HG03060 (cell line): ENCODE measurements at regions not wholly inside any gene's neighbourhood (a gene's known extent, or its start where the extent isn't known, plus 50 kb on each side); places are given as distances from the start of the nearest gene placed in this dataset.

Experiments
- ATAC-seq: cut with Tn5 transposase; IDR thresholded peaks from one replicate; pipeline ENCODE4 v1.9.1; 2021; ENCODE audit warnings: low read depth, moderate number of reproducible peaks; ENCODE audit not compliant: unreplicated experiment

GRCh38 chr5:61775901-61776300 lies 443.8 kb downstream of the ZSWIM6 start:
- no peak for ATAC-seq

GRCh38 chr5:61777292-61777691 lies 445.2 kb downstream of the ZSWIM6 start:
- ATAC-seq: no peak

- ATAC-seq: no peak
Observed at GRCh38 chr5:61779743-61780142, 447.7 kb downstream of the ZSWIM6 start.

DNA sequence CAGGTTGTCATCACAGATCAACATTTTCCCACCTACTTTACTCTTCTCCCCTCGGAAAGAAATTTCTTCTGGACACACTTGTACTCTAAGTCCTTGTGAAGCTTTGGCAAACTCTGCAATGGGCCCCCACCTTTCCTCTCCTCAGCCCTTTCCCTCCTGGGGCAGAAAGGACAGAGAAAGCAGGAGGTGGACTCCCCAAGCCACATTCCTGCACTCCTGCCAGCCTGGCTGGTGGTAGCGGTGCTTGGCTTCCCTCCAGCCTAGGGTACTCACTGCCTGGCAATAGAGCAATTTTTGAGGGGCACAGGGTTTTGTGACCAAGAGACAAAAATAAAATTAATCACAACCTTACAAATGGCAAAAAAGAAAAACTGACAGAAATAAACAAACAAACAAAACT lies 451.4 kb downstream of the ZSWIM6 start:
- ATAC-seq: no peak

DNA sequence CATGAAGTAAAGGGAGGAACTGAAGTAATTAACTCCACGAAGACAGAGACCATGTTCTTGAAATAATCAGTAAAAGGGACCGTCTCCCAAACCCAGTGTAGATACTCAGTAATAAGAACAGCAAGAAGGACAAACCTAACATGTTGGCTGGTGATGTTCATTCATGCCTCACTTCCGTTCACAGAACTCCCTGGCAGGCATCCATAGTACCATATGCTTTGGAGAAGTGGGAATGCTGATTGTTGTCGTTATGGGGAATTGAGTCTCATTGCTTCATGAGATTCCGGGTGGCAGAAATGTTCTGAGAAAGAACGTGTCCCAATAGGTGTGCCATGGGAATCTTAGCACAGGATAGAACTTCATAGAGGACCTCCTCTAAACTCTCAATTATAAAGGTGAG lies 452.3 kb downstream of the ZSWIM6 start:
- no peak for ATAC-seq

- no peak for ATAC-seq
Observed at GRCh38 chr5:61788548-61788947, 456.5 kb downstream of the ZSWIM6 start.

DNA sequence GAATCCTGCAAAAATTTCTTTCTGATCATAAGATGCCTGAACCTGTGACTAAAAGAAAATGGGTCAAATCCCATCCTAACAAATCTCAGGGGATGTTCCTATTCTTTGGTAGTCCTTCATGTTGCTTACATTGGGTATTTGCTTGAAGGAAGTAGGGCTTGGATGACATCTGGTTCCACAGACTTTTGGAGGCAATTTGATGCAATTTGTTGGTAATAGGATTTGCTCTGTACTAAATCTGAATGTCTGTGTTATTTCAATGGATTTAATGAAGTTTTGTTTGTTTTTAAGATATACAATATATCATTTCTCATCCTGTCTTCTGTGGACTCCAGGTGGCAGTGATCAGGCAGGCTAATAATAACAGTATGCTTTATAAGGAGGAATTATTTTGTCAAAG lies 457.9 kb downstream of the ZSWIM6 start:
- ATAC-seq: no peak

DNA sequence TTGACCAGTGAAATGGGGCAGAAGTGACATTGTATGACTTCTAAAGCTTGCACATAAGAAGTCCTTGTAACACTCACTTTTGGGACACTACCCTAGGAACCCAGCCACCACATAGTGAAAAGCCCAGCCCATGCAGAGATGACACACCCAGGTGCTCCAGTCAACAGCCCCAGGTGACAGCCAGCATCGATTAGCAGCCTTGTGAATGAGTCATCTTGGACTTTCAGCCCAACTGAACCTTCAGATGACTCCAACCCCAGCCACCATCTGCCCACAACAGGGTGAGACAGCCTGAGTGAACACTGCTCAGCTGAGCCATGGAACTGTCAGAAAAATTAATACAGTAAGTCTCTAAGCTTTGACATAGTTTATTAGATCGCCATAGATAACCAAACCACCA lies 458.6 kb downstream of the ZSWIM6 start:
- peak; percentile 60 for ATAC-seq

DNA sequence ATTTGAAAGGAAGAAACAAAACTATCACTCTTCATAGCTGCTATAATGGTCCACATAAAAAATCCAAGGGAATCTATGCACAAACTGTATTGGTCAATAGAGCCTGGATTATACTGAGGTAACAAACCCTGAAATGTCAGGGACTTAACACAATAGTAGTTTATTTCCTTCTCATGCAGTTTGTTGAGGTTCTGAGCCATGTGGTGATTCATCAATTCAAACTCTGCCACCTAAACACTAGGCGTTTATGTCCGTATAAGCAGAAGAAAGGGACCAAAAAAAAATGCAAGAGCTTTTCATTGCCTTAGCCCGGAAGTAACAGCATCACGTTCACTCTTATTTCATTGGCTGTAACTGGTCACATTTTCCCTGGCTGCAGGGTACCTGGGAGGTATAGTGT lies 464.7 kb downstream of the ZSWIM6 start:
- ATAC-seq: no peak

- no peak for ATAC-seq
Observed at GRCh38 chr5:61800450-61800849, 468.4 kb downstream of the ZSWIM6 start.

DNA sequence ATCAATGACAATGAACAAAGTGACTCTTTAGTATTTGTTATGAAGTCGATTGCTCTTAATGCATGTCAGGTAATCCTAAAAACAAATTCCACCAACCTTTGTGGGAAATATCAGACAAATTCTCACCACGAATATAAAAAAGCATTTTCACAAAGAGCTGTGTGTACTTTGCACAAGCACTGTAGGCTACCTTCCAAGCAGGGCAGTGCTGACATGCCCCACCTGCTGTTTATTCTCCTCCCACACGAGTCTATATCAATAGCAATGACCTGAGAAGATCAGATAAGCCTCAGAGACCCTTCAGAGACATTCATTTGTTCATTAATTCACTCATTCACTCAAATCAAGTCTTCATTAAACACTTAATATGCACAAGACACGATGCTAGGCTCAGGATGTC lies 469.1 kb downstream of the ZSWIM6 start:
- no peak for ATAC-seq

DNA sequence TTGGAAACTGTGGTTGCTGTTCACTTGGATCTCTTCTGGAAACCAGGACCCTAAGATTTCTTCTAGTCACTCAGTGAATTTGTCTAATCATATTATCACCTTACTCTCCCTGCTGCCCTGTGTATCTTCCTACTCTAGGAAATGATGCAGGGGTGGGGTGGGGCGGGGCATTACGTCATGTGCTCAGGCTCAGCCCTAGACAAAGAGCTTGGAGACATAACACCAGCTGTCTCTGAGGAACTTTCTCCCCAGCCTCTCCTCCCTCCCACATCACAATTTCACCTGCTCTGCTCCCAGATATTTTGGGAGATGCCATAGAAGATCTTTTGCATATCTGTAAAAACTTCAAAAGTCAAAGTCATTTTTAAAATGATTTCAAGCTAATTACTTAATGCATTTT lies 470.4 kb downstream of the ZSWIM6 start:
- no peak for ATAC-seq

DNA sequence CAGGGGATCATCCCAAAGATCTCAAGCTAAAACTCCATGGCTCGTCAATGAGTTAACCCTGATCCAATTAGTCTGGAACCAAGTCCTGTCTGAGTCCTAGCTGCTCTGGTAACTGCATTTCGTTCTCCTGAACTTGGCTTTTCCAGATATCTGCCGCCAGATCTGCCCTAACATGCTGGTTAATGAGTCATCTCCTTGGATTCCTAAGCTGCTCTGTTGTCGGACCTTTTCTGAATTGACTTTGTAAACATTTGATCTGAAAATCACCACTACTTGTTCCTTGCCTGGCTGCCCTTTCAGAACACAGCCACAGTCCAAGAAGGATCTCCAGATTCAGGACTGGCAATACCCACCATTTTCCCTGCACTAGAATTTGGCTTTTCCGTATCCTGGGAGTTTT lies 473.0 kb downstream of the ZSWIM6 start:
- no peak for ATAC-seq

DNA sequence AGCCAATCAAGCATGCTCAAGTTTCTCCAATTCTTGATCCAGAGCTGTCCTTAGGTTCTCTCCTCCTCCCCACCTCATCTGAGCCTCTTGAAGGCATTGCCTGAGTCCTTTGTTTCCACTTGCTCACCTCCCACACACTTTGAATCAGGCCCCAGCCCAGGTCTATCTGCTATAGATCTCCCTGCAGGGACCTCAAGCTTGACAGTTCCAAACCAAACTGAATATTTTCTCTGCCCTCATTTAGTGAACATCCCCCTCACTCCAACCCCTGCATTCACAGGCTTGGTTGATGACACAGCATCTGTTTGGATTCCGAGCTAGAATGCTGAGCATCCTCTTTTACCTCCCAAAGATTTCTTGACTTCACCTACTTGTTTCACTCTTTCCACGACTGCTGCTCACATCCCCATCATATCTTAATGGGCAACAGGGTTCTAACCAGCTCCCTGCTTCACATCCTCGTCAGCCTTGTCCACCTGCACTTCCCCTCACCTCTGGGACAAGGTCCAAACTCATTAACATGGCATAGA lies 474.5 kb downstream of the ZSWIM6 start:
- ATAC-seq: no peak

- no peak for ATAC-seq
Observed at GRCh38 chr5:61808091-61808490, 476.0 kb downstream of the ZSWIM6 start.

- ATAC-seq: no peak
Observed at GRCh38 chr5:61808909-61809308, 476.9 kb downstream of the ZSWIM6 start.

- ATAC-seq: no peak
Observed at GRCh38 chr5:61809651-61810050, 477.6 kb downstream of the ZSWIM6 start.

GRCh38 chr5:61811052-61811451 lies 479.0 kb downstream of the ZSWIM6 start:
- no peak for ATAC-seq

GRCh38 chr5:61813361-61813760 lies 481.3 kb downstream of the ZSWIM6 start:
- no peak for ATAC-seq

GRCh38 chr5:61815339-61815738 lies 483.3 kb downstream of the ZSWIM6 start:
- ATAC-seq: no peak

DNA sequence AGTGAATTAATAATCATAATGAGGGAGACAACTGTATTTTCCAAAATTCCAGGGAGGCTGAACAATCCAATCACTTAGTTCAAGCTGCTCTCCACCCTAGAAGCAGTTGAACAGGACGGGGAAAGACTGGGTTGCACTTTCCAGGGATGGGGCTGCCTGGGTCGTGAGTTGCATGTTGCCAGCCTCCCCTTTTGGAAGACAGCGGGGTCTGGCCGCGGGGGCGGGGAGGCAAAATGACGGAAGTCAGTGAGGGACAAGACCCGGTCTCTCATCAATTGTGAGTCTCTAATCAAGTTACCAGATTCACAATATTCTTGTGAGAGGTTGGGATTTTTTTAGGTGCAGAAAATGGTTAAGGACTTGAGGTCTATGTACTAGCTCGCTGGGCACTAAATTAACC lies 484.1 kb downstream of the ZSWIM6 start:
- no peak for ATAC-seq

DNA sequence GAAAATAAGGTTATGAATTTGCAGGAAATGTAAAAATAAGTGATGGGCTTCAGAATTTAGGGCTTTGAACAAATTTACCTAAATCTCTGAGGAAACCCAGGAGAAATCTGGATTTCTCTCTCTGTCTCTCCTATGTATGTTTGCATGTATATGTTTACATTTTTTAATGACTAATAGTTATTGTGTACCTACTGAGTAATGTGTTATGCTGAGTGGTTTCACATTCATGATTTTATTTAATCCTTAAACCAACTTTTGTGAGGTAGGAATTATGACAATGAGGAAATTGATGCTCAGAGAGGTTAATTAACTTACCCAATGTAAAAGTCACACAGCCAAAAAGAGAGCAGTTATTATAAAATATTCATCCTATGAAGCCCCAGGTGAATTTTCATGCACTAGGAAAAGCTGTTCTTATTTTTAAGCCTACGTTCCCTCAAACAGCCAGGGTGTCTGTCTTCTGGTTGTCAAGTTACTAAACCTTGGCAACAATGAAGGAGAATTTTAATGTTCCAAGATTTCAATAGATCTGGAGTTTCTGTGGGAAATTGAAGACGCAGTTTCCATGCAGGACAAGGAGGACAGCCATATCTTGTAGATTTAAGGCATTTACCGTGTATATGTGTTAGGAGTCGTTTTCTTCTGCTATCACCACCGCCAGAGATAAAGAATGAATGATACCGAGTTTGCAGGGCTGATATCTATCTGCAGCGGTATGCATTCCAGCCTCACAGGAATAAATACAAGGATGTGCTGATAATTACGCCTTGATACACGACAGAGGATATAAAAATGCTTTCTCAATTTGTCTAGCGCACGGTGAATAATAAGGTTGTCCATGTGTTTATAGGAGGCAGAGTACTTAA lies 484.8 kb downstream of the ZSWIM6 start:
- no peak for ATAC-seq
